SK-N-SH treated with all-trans-retinoic acid at 6 μM for 48 hours (cell line): ENCODE measurements at regions not wholly inside any gene's neighbourhood (a gene's known extent, or its start where the extent isn't known, plus 50 kb on each side); places are given as distances from the start of the nearest gene placed in this dataset.

Experiments
- ARNTL ChIP-seq: fragments of 450-650 bp; formaldehyde crosslinking; IDR thresholded peaks from 2 replicates; pipeline ENCODE4 v1.5.0; 2020; ENCODE audit warnings: low read depth, mild to moderate bottlenecking, moderate library complexity, borderline replicate concordance
- CREB5 ChIP-seq: fragments of 250-450 bp; sonication (Bioruptor Pico); IDR thresholded peaks from 2 replicates; pipeline ENCODE4 v1.5.1; 2020; ENCODE audit warnings: low read depth, mild to moderate bottlenecking, moderate library complexity
- ZFP30 ChIP-seq: fragments of 450-650 bp; formaldehyde crosslinking; IDR thresholded peaks from 2 replicates; pipeline ENCODE4 v1.5.0; 2022; ENCODE audit warnings: mild to moderate bottlenecking, moderate library complexity

- TF ChIP-seq ARNTL (CRISPR knock-in tag), result no peak
- no peak for TF ChIP-seq CREB5 (CRISPR knock-in tag)
- no peak for TF ChIP-seq ZFP30 (CRISPR knock-in tag)
These were observed 755.5 kb downstream of the SLITRK5 start for GRCh38 chr13:88426661-88427060.
